K562 (cell line): ENCODE measurements at regions not wholly inside any gene's neighbourhood (a gene's known extent, or its start where the extent isn't known, plus 50 kb on each side); places are given as distances from the start of the nearest gene placed in this dataset.

Experiments
- ATAC-seq: fragments of 200-7000 bp; cut with Tn5 transposase; 3 replicates; pipeline ENCODE4 v1.9.1; 2020; ENCODE audit warnings: moderate library complexity
- BruUV-seq: library from RNA; stranded (reverse); fragments of 400-500 nt; replicated peaks from 2 replicates; lab custom pipeline; 2021; lab: Mats Ljungman, UMichigan
- CTCF ChIA-PET: fragments of 300-600 bp; formaldehyde crosslinking; extraction: SDS; loops from one replicate; lab custom pipeline; 2021; ENCODE audit warnings: low intra/inter-chr PET ratio; lab: Yijun Ruan, JAX
- POLR2A ChIA-PET: fragments of 300-600, 350-650 bp; sonication (Branson Sonifier 250); formaldehyde crosslinking; extraction: SDS; loops from one replicate; lab custom pipeline; 2021; ENCODE audit warnings: antibody characterized with exemption, inconsistent platforms; lab: Yijun Ruan, JAX
- DNase-seq, 4 experiments: peaks; one replicate each; pipeline versions ENCODE4 v3.0.0 to v3.0.0-alpha.2; 2011 to 2018; ENCODE audit warnings: low spot score in 3 of 4, mixed read lengths in 3 of 4; ENCODE audit errors: extremely low read depth in 1 of 4
- FAIRE-seq: peaks from 2 replicates; lab custom pipeline; 2011; peaks lifted over from hg19 to GRCh38; lab: Jason Lieb, UNC
- H2AFZ ChIP-seq: 2 replicates; pipeline ENCODE4 v1.6.0; 2011; ENCODE audit warnings: low read depth, low read length, control low read depth, inconsistent platforms
- H3K27ac ChIP-seq: fragments of 200-600 bp; 3 replicates; pipeline ENCODE4 v1.8.0; 2011; ENCODE audit warnings: low read depth, mild to moderate bottlenecking, control low read depth, inconsistent platforms, low read length, moderate library complexity, mixed read lengths; ENCODE audit errors: extremely low read depth
- H3K27me3 ChIP-seq, 2 experiments: fragments of 300-600 bp in 1 of 2; 2 replicates in 1 of 2; 3 replicates in 1 of 2; pipeline versions ENCODE4 v1.6.0 to v1.8.0; 2011; ENCODE audit warnings: inconsistent platforms in 2 of 2, low read length in 2 of 2, mild to moderate bottlenecking in 1 of 2, mixed read lengths in 1 of 2, moderate library complexity in 1 of 2; ENCODE audit not compliant: control insufficient read depth in 2 of 2, insufficient read depth in 2 of 2
- H3K36me3 ChIP-seq: fragments of 300-600 bp; 3 replicates; pipeline ENCODE4 v1.8.0; 2011; ENCODE audit warnings: mild to moderate bottlenecking, low read length, inconsistent platforms; ENCODE audit not compliant: control insufficient read depth, insufficient read depth
- H3K4me1 ChIP-seq, 2 experiments: fragments of 200-600 bp in 1 of 2; replicated peaks in 1 of 2; 2 replicates in 1 of 2; 3 replicates in 1 of 2; pipeline versions ENCODE4 v1.5.1 to v1.8.0; 2011; ENCODE audit warnings: inconsistent platforms in 2 of 2, low read length in 2 of 2, mild to moderate bottlenecking in 1 of 2, mixed read lengths in 1 of 2, moderate library complexity in 1 of 2; ENCODE audit not compliant: control insufficient read depth in 2 of 2, insufficient read depth in 2 of 2
- H3K4me2 ChIP-seq: 2 replicates; pipeline ENCODE4 v1.6.1; 2011; ENCODE audit warnings: low read length, control low read depth, inconsistent platforms, mixed read lengths; ENCODE audit not compliant: insufficient read depth
- H3K4me3 ChIP-seq: fragments of 200-600 bp; sonication (generic), shearing (Covaris generic); 2 replicates; pipeline ENCODE4 v1.5.1; 2016; ENCODE audit warnings: control low read depth, inconsistent platforms
- H3K79me2 ChIP-seq: fragments of 200-600 bp; 3 replicates; pipeline ENCODE4 v1.8.0; 2011; ENCODE audit warnings: low read length, inconsistent platforms; ENCODE audit not compliant: control insufficient read depth, insufficient read depth
- H3K9ac ChIP-seq, 2 experiments: 2 replicates each; pipeline versions ENCODE4 v1.6.0 to v1.6.1; 2011; ENCODE audit warnings: low read depth in 2 of 2, low read length in 2 of 2, control low read depth in 1 of 2, inconsistent platforms in 1 of 2, mild to moderate bottlenecking in 1 of 2, mixed read lengths in 1 of 2; ENCODE audit not compliant: insufficient read depth in 1 of 2
- H3K9me1 ChIP-seq: one replicate; pipeline ENCODE4 v1.6.0; 2011; ENCODE audit warnings: inconsistent platforms, mild to moderate bottlenecking, low read length, moderate library complexity; ENCODE audit not compliant: control insufficient read depth, insufficient read depth
- H3K9me3 ChIP-seq: replicated peaks from 2 replicates; pipeline ENCODE4 v1.5.1; 2011; ENCODE audit warnings: low read depth, low read length, inconsistent platforms; ENCODE audit not compliant: control insufficient read depth, insufficient read depth
- H4K20me1 ChIP-seq: replicated peaks from 2 replicates; pipeline ENCODE4 v1.6.1; 2011; ENCODE audit warnings: low read length, inconsistent platforms, mixed read lengths; ENCODE audit not compliant: control insufficient read depth, insufficient read depth
- CBX8 ChIP-seq: fragments of 200-600 bp; sonication (generic); IDR thresholded peaks from 2 replicates; pipeline ENCODE4 v1.6.1; 2012; ENCODE audit warnings: borderline replicate concordance, mixed run types, low read depth, mild to moderate bottlenecking, moderate library complexity, mixed read lengths, low read length, control low read depth, inconsistent platforms; ENCODE audit not compliant: poor library complexity, severe bottlenecking; ENCODE audit errors: extremely low read depth
- CHCHD3 ChIP-seq: fragments of 250-450 bp; sonication (Bioruptor Pico); IDR thresholded peaks from 2 replicates; pipeline ENCODE4 v2.1.2; 2022; ENCODE audit warnings: mild to moderate bottlenecking
- EP400 ChIP-seq: fragments of 450-650 bp; IDR thresholded peaks from 2 replicates; pipeline ENCODE4 v1.6.1; 2017; ENCODE audit warnings: antibody characterized with exemption, mild to moderate bottlenecking, moderate library complexity
- FOXJ3 ChIP-seq: sonication (generic); formaldehyde crosslinking; IDR thresholded peaks from 2 replicates; pipeline ENCODE4 v1.4.0; 2020; ENCODE audit warnings: mild to moderate bottlenecking, missing genetic modification reagents
- MLX ChIP-seq, 2 experiments: fragments of 450-650 bp in 1 of 2; sonication (generic) in 1 of 2; formaldehyde crosslinking; conservative IDR thresholded peaks; 2 replicates each; pipeline versions ENCODE4 v1.4.0 to v1.8.1; 2020 to 2022; ENCODE audit warnings: mild to moderate bottlenecking in 1 of 2, missing genetic modification reagents in 1 of 2
- ZNF253 ChIP-seq: fragments of 250-450 bp; sonication (Bioruptor Pico); conservative IDR thresholded peaks from 2 replicates; pipeline ENCODE4 v1.6.1; 2021; ENCODE audit warnings: mild to moderate bottlenecking
- ZNF407 ChIP-seq: fragments of 450-650 bp; IDR thresholded peaks from 2 replicates; pipeline ENCODE4 v1.6.1; 2016; ENCODE audit warnings: low read depth
- WGBS: fragments of 100-300 bp; shearing (Covaris generic); methylation state at CpG from one replicate; pipeline ENCODE4 v1.1.6; 2016; ENCODE audit warnings: low coverage, mixed read lengths; ENCODE audit not compliant: insufficient coverage; ENCODE audit errors: missing lambda C conversion rate; 5-methylcytosine and 5-hydroxymethylcytosine counted together
- in situ Hi-C: fragments of 300-500 bp; cut with MboI; formaldehyde crosslinking; loops from 4 replicates; pipeline ENCODE4 v1.15.0; 2018; ENCODE audit warnings: inconsistent platforms, mixed read lengths
- intact Hi-C: fragments of 100-400 bp; cut with micrococcal nuclease; formaldehyde crosslinking; loops from 2 replicates; pipeline ENCODE4 v1.14.2; 2022

GRCh38 chr22:46028106-46028991 is 51.4 kb upstream of the WNT7B start (continued):
- TF ChIP-seq MLX (CRISPR knock-in tag; conservative IDR thresholded peaks at IDR 0.05): no peak

GRCh38 chr22:46029036-46029435 is 52.1 kb upstream of the WNT7B start:
- in situ Hi-C loops: no loop called here
- H2AFZ ChIP-seq: no peak overlapping the region
- FAIRE-seq (no peak), ATAC-seq (no peak), DNase-seq (no peak)
- H3K4me2 ChIP-seq: no peak overlapping the region
- H3K9me3 ChIP-seq: no peaks in the 10 kb centered on the region
- no peaks in the 10 kb centered on the region for H3K36me3 ChIP-seq
- ChIA-PET POLR2A (no interaction called here), CTCF (no interaction called here)
- 74% methylated on average over 6 of the region's 8 CpGs for WGBS
- no peak overlapping the region for H3K9ac ChIP-seq
- intact Hi-C loops: no loop called here
- H3K79me2 ChIP-seq: no peaks in the 10 kb centered on the region
- no peaks in the 10 kb centered on the region for H3K27me3 ChIP-seq
- no peak overlapping the region for H3K27ac ChIP-seq
- no peaks in the 10 kb centered on the region for H4K20me1 ChIP-seq
- H3K4me3 ChIP-seq: no peak overlapping the region
- BruUV-seq: no TSS peak
- peaks cover 0 to 17% of the 10 kb centered on the region in 2 experiments; a peak in 3 of 5 replicates for H3K4me1 ChIP-seq
- TF ChIP-seq FOXJ3 (CRISPR knock-in tag): no peak
- no peak for TF ChIP-seq ZNF407
- TF ChIP-seq ZNF253 (CRISPR knock-in tag): no peak
- TF ChIP-seq EP400: no peak
- no peak for TF ChIP-seq CBX8
- TF ChIP-seq CHCHD3 (CRISPR knock-in tag): no peak
- no peaks in the 10 kb centered on the region for H3K9me1 ChIP-seq
